ENCODE measurements at regions not wholly inside any gene's neighbourhood (a gene's known extent, or its start where the extent isn't known, plus 50 kb on each side); places are given as distances from the start of the nearest gene placed in this dataset.

- DNase-seq = no peak
These were observed 1281.0 kb upstream of the NXPH2 start for GRCh38 chr2:140061240-140061639.

- DNase-seq = no peak
These were observed 1277.7 kb upstream of the NXPH2 start for GRCh38 chr2:140057928-140058327.

GRCh38 chr2:140041811-140042210, 1261.6 kb upstream of the NXPH2 start:
- DNase-seq = no peak

GRCh38 chr2:140041239-140041638, 1261.0 kb upstream of the NXPH2 start:
- no peak for DNase-seq

- no peak for DNase-seq
These were observed 1253.4 kb upstream of the NXPH2 start for GRCh38 chr2:140033638-140034037.

- DNase-seq = no peak
These were observed 1247.8 kb upstream of the NXPH2 start for GRCh38 chr2:140027966-140028365.

- DNase-seq = no peak
These were observed 1247.1 kb upstream of the NXPH2 start for GRCh38 chr2:140027320-140027719.

- DNase-seq = peak; percentile 2
These were observed 1243.1 kb upstream of the NXPH2 start for GRCh38 chr2:140023291-140023690.

- no peak for DNase-seq
These were observed 1238.4 kb upstream of the NXPH2 start for GRCh38 chr2:140018541-140018940.

GRCh38 chr2:140014204-140014546, 1234.0 kb upstream of the NXPH2 start:
- DNase-seq = no peak

- DNase-seq = no peak
These were observed 1233.5 kb upstream of the NXPH2 start for GRCh38 chr2:140013545-140014203.

- DNase-seq = no peak
These were observed 1231.1 kb upstream of the NXPH2 start for GRCh38 chr2:140011287-140011686.

GRCh38 chr2:140002110-140002509, 1221.9 kb upstream of the NXPH2 start:
- no peak for DNase-seq

- DNase-seq = no peak
These were observed 1212.6 kb upstream of the NXPH2 start for GRCh38 chr2:139992711-139993345.

GRCh38 chr2:139992078-139992477, 1211.9 kb upstream of the NXPH2 start:
- DNase-seq = no peak

- DNase-seq = no peak
These were observed 1210.6 kb upstream of the NXPH2 start for GRCh38 chr2:139990646-139991335.

- DNase-seq = no peak
These were observed 1189.1 kb upstream of the NXPH2 start for GRCh38 chr2:139969323-139969722.

GRCh38 chr2:139968588-139968987, 1188.4 kb upstream of the NXPH2 start:
- DNase-seq = no peak

GRCh38 chr2:139967665-139968064, 1187.5 kb upstream of the NXPH2 start:
- DNase-seq = no peak

GRCh38 chr2:139964721-139965440, 1184.7 kb upstream of the NXPH2 start:
- no peak for DNase-seq

- DNase-seq = no peak
These were observed 1183.7 kb upstream of the NXPH2 start for GRCh38 chr2:139963863-139964355.

GRCh38 chr2:139949242-139949972, 1169.2 kb upstream of the NXPH2 start:
- DNase-seq = no peak

GRCh38 chr2:139946690-139947089, 1166.5 kb upstream of the NXPH2 start:
- no peak for DNase-seq
